Smooth muscle cell (in vitro differentiated cells): ENCODE measurements at regions not wholly inside any gene's neighbourhood (a gene's known extent, or its start where the extent isn't known, plus 50 kb on each side); places are given as distances from the start of the nearest gene placed in this dataset.

Experiments
- DNase-seq: peaks from one replicate; lab custom pipeline; 2025; ENCODE audit not compliant: unreplicated experiment; lab: John Stamatoyannopoulos, UW
- H2AFZ ChIP-seq: fragments of 200-600 bp; sonication (generic); 2 replicates; pipeline ENCODE4 v1.6.0; 2016; ENCODE audit warnings: antibody characterized with exemption, low read depth, mild to moderate bottlenecking
- H3F3A ChIP-seq: fragments of 200-600 bp; sonication (generic); 2 replicates; pipeline ENCODE4 v1.6.0; 2017; ENCODE audit warnings: antibody characterized with exemption, low read depth
- H3K27ac ChIP-seq: fragments of 200-600 bp; sonication (generic); 2 replicates; pipeline ENCODE4 v1.5.1; 2016; ENCODE audit warnings: low read depth, mild to moderate bottlenecking
- H3K27me3 ChIP-seq: fragments of 200-600 bp; sonication (generic); 2 replicates; pipeline ENCODE4 v1.6.1; 2016; ENCODE audit warnings: low read depth, mild to moderate bottlenecking
- H3K36me3 ChIP-seq: fragments of 200-600 bp; sonication (generic); 2 replicates; pipeline ENCODE4 v1.5.1; 2016; ENCODE audit warnings: low read depth
- H3K4me1 ChIP-seq: fragments of 200-600 bp; sonication (generic); 2 replicates; pipeline ENCODE4 v1.5.1; 2016; ENCODE audit warnings: low read depth
- H3K4me2 ChIP-seq: fragments of 200-600 bp; sonication (generic); 2 replicates; pipeline ENCODE4 v1.6.0; 2016; ENCODE audit warnings: mild to moderate bottlenecking
- H3K4me3 ChIP-seq: fragments of 200-600 bp; sonication (generic); 2 replicates; pipeline ENCODE4 v1.5.1; 2016; ENCODE audit warnings: mild to moderate bottlenecking
- H3K79me2 ChIP-seq: fragments of 200-600 bp; sonication (generic); 2 replicates; pipeline ENCODE4 v1.6.0; 2016; ENCODE audit warnings: low read depth, mild to moderate bottlenecking
- H3K9ac ChIP-seq: fragments of 200-600 bp; sonication (generic); 2 replicates; pipeline ENCODE4 v1.6.0; 2016; ENCODE audit warnings: low read depth
- H3K9me3 ChIP-seq: fragments of 200-600 bp; sonication (generic); replicated peaks from 2 replicates; pipeline ENCODE4 v1.5.1; 2016; ENCODE audit warnings: low read depth
- H4K20me1 ChIP-seq: fragments of 200-600 bp; sonication (generic); 2 replicates; pipeline ENCODE4 v1.6.0; 2016; ENCODE audit warnings: low read depth
- WGBS: methylation state at CpG from one replicate; pipeline ENCODE4 v1.1.7; 2016; ENCODE audit warnings: low lambda C conversion rate; 5-methylcytosine and 5-hydroxymethylcytosine counted together
- TF ChIP-seq, protein P1 (sequence below): fragments of 200-600 bp; sonication (generic); IDR thresholded peaks from 2 replicates; pipeline ENCODE4 v1.5.1; 2017; ENCODE audit warnings: borderline replicate concordance, mild to moderate bottlenecking, antibody characterized with exemption; ENCODE audit not compliant: insufficient read depth, poor library complexity, severe bottlenecking

- Histone ChIP-seq H4K20me1 (no peaks in the 10 kb centered on the region), H3K27me3 (no peaks in the 10 kb centered on the region), H2AFZ (no peak overlapping the region), H3K9ac (no peak overlapping the region), H3K4me1 (no peaks in the 10 kb centered on the region), H3K4me3 (no peak overlapping the region), H3K79me2 (no peaks in the 10 kb centered on the region), H3K27ac (no peak overlapping the region), H3F3A (no peaks in the 10 kb centered on the region), H3K9me3 (no peaks in the 10 kb centered on the region), H3K36me3 (no peaks in the 10 kb centered on the region), H3K4me2 (no peak overlapping the region)
- no peak for DNase-seq
- 73% methylated on average over 4 of the region's 4 CpGs for WGBS
- TF ChIP-seq, protein P1, sequence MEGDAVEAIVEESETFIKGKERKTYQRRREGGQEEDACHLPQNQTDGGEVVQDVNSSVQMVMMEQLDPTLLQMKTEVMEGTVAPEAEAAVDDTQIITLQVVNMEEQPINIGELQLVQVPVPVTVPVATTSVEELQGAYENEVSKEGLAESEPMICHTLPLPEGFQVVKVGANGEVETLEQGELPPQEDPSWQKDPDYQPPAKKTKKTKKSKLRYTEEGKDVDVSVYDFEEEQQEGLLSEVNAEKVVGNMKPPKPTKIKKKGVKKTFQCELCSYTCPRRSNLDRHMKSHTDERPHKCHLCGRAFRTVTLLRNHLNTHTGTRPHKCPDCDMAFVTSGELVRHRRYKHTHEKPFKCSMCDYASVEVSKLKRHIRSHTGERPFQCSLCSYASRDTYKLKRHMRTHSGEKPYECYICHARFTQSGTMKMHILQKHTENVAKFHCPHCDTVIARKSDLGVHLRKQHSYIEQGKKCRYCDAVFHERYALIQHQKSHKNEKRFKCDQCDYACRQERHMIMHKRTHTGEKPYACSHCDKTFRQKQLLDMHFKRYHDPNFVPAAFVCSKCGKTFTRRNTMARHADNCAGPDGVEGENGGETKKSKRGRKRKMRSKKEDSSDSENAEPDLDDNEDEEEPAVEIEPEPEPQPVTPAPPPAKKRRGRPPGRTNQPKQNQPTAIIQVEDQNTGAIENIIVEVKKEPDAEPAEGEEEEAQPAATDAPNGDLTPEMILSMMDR = no peak
These were observed 959.9 kb upstream of the GHITM start for GRCh38 chr10:83179371-83179770.

- H3K4me3 ChIP-seq = no peak overlapping the region
- H3K27ac ChIP-seq = no peak overlapping the region
- TF ChIP-seq, protein P1 = no peak
- no peaks in the 10 kb centered on the region for H3K36me3 ChIP-seq
- no peak overlapping the region for H3K4me2 ChIP-seq
- no peak overlapping the region for H2AFZ ChIP-seq
- WGBS = 69% methylated on average over 2 of the region's 2 CpGs
- no peaks in the 10 kb centered on the region for H3K79me2 ChIP-seq
- no peaks in the 10 kb centered on the region for H3F3A ChIP-seq
- no peak for DNase-seq
- H3K27me3 ChIP-seq = no peaks in the 10 kb centered on the region
- H3K4me1 ChIP-seq = no peaks in the 10 kb centered on the region
- H3K9me3 ChIP-seq = no peaks in the 10 kb centered on the region
- H3K9ac ChIP-seq = no peak overlapping the region
- H4K20me1 ChIP-seq = no peaks in the 10 kb centered on the region
These were observed 957.2 kb upstream of the GHITM start for GRCh38 chr10:83182076-83182475.

DNA sequence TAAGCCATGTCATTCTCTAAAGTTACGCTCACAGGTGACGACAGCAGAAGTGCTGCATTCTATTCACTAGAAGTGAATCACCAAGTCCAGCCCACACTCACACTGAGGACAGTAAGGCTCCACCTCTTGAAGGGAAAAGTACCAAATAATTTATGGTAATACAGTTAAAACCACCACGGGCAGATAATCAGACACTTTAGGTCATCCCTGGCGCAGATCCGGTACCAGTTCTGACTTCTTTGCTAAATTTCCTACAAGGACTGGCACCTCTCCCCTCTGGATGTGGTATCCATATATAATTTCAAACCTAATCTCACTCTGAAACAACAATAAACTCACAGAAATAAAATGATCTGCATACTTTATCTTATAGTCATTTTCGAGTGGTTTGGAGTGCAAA, 954.7 kb upstream of the GHITM start:
- Histone ChIP-seq H3K4me2 (no peak overlapping the region), H3F3A (no peaks in the 10 kb centered on the region), H3K36me3 (no peaks in the 10 kb centered on the region), H3K9me3 (no peaks in the 10 kb centered on the region), H2AFZ (no peak overlapping the region), H3K27me3 (no peaks in the 10 kb centered on the region), H4K20me1 (no peaks in the 10 kb centered on the region), H3K27ac (no peak overlapping the region), H3K9ac (no peak overlapping the region), H3K79me2 (no peaks in the 10 kb centered on the region), H3K4me1 (no peaks in the 10 kb centered on the region), H3K4me3 (no peak overlapping the region)
- no peak for DNase-seq
- 92% methylated on average over 6 of the region's 6 CpGs for WGBS
- TF ChIP-seq, protein P1 = no peak

DNA sequence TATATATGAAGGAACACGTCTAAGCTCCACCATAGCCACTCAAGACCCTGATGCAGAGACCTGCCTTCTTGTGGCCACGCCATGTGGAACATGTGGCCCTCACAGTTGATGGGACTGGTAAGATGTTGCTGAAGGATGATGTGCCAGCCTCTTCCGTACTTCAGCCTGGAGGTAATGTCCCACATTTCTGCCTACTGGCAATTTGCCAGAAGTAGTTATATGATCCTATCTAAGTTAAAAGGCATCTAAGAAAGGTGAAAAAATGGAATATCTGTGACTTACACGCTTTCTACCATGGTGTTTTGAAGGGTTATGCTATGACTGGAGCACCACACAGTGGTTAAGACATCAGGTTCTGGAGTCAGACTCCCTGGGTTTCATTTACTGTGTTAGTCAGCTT, 948.7 kb upstream of the GHITM start:
- Histone ChIP-seq H3K36me3 (no peaks in the 10 kb centered on the region), H4K20me1 (no peaks in the 10 kb centered on the region), H3K4me2 (no peak overlapping the region), H3K9ac (no peak overlapping the region), H3K4me3 (no peak overlapping the region), H3K79me2 (no peaks in the 10 kb centered on the region), H3K9me3 (no peaks in the 10 kb centered on the region), H3K27me3 (no peaks in the 10 kb centered on the region), H3K27ac (no peak overlapping the region), H3K4me1 (no peaks in the 10 kb centered on the region), H3F3A (no peaks in the 10 kb centered on the region), H2AFZ (no peak overlapping the region)
- WGBS = 89% methylated on average over 4 of the region's 4 CpGs
- no peak for DNase-seq
- TF ChIP-seq, protein P1 = no peak
